Mesothelial cell of epicardium (in vitro differentiated cells): ENCODE measurements at regions not wholly inside any gene's neighbourhood (a gene's known extent, or its start where the extent isn't known, plus 50 kb on each side); places are given as distances from the start of the nearest gene placed in this dataset.

Experiments used
- DNase-seq, 2 experiments: peaks; one replicate each; pipeline ENCODE4 v3.0.0; 2021; ENCODE audit warnings: low spot score in 2 of 2; ENCODE audit not compliant: unreplicated experiment in 2 of 2
- H3K27ac Mint-ChIP-seq: 2 replicates; pipeline ENCODE4 v1.8.0; 2021; ENCODE audit warnings: mixed read lengths
- H3K27me3 Mint-ChIP-seq: 2 replicates; pipeline ENCODE4 v1.8.0; 2021; ENCODE audit warnings: low read depth, mixed read lengths
- H3K36me3 Mint-ChIP-seq: 2 replicates; pipeline ENCODE4 v1.8.0; 2021; ENCODE audit warnings: mixed read lengths
- H3K4me1 Mint-ChIP-seq: 2 replicates; pipeline ENCODE4 v1.8.0; 2021; ENCODE audit warnings: mixed read lengths
- H3K4me3 Mint-ChIP-seq: 2 replicates; pipeline ENCODE4 v1.8.0; 2021; ENCODE audit warnings: mild to moderate bottlenecking, moderate library complexity, mixed read lengths
- H3K9me3 Mint-ChIP-seq: 2 replicates; pipeline ENCODE4 v1.8.0; 2021; ENCODE audit warnings: mixed read lengths
- TF ChIP-seq, protein P1 (sequence below): fragments of 200-600 bp; sonication (generic); IDR thresholded peaks from one replicate; pipeline ENCODE4 v1.5.0; 2021; ENCODE audit warnings: antibody characterized with exemption; ENCODE audit not compliant: unreplicated experiment

DNA sequence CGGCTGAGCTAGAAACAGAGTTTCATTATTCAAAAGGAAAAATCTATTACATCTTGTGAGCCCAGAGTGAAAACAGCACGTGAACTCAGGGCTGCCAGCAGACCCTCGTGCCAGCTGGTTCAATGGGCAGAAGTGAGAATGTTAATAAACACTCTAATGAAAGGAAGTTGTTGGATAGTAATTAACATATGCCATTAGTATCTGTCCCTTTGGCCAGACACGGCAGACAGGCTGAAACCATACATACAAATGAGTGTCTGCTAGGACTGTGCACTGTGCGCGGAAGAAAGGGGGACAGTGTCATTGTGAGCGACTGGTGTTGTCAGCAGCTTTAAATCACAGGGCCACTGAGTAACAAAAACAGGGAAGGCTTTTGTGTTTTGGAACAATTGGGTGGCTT is 121.9 kb upstream of the TSC22D1 start:
- TF ChIP-seq, protein P1, sequence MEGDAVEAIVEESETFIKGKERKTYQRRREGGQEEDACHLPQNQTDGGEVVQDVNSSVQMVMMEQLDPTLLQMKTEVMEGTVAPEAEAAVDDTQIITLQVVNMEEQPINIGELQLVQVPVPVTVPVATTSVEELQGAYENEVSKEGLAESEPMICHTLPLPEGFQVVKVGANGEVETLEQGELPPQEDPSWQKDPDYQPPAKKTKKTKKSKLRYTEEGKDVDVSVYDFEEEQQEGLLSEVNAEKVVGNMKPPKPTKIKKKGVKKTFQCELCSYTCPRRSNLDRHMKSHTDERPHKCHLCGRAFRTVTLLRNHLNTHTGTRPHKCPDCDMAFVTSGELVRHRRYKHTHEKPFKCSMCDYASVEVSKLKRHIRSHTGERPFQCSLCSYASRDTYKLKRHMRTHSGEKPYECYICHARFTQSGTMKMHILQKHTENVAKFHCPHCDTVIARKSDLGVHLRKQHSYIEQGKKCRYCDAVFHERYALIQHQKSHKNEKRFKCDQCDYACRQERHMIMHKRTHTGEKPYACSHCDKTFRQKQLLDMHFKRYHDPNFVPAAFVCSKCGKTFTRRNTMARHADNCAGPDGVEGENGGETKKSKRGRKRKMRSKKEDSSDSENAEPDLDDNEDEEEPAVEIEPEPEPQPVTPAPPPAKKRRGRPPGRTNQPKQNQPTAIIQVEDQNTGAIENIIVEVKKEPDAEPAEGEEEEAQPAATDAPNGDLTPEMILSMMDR, result no peak
- Mint-ChIP-seq H3K27me3 (no peaks in the 10 kb centered on the region), H3K27ac (no peak overlapping the region), H3K4me3 (no peak overlapping the region), H3K9me3 (no peaks in the 10 kb centered on the region), H3K36me3 (no peaks in the 10 kb centered on the region), H3K4me1 (no peaks in the 10 kb centered on the region)
- no peak for DNase-seq

DNA sequence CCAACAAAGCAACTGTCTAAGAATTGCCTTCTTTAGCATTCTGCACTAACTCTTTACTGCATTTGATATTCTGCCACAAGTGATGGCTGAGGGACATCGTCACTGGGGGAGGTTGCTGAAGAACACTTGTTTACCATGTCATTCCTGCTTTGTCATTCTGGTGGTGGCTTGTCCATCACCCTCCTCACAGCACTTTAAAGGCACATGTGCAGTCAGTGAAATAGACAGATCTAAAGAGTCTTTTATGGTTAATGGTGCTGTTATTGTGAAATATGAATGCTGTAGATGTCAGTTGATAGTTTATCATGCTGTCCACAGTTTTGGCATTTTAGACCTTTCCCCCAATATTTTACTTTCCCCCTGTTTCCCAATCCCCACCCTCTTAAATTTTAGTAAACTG is 120.9 kb upstream of the TSC22D1 start:
- TF ChIP-seq, protein P1, result no peak
- no peak overlapping the region for H3K4me3 Mint-ChIP-seq
- H3K27me3 Mint-ChIP-seq, result no peaks in the 10 kb centered on the region
- no peaks in the 10 kb centered on the region for H3K4me1 Mint-ChIP-seq
- H3K9me3 Mint-ChIP-seq, result no peaks in the 10 kb centered on the region
- DNase-seq, result no peak
- no peaks in the 10 kb centered on the region for H3K36me3 Mint-ChIP-seq
- H3K27ac Mint-ChIP-seq, result no peak overlapping the region

DNA sequence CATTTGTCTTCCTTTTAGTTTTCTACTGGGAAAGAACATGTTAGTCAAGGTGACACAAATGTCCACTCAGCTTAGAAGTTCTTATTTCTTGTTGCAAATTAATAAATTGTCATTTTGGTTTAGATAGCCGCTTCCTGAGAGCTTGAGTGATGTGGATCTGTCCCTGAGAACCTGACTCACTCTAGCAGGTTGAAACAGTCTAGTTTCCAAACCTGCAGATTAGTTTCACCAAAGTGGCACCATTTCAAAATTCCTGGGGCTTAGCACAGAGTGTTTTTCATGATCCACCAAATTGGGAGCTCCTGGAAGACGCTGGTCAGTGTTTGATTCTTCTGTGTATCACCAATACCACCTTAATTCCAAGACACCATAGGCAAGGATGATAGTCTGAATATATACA is 119.4 kb upstream of the TSC22D1 start:
- no peaks in the 10 kb centered on the region for H3K4me1 Mint-ChIP-seq
- DNase-seq, result no peak
- no peaks in the 10 kb centered on the region for H3K36me3 Mint-ChIP-seq
- TF ChIP-seq, protein P1, result no peak
- H3K4me3 Mint-ChIP-seq, result no peak overlapping the region
- no peaks in the 10 kb centered on the region for H3K27me3 Mint-ChIP-seq
- H3K27ac Mint-ChIP-seq, result no peak overlapping the region
- H3K9me3 Mint-ChIP-seq, result no peaks in the 10 kb centered on the region

DNA sequence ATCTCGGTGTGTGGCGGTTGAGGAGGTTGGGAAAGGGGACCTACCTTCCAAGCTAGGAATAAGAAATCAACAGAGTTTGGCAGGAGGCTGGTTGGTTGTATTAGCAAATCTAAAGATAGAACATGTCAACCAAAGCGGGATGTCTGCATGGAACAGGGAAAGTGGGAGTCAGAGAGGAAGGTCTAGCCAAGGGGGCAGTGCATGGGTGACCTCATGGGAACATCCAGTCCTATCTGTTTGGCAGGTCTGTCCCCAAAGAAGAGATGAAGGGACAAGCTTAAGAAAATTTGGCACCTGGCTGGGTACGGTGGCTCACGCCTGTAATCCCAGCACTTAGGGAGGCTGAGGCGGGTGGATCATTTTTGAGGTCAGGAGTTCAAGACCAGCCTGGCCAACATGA is 118.7 kb upstream of the TSC22D1 start:
- H3K27me3 Mint-ChIP-seq, result no peaks in the 10 kb centered on the region
- no peak overlapping the region for H3K4me3 Mint-ChIP-seq
- TF ChIP-seq, protein P1, result no peak

DNA sequence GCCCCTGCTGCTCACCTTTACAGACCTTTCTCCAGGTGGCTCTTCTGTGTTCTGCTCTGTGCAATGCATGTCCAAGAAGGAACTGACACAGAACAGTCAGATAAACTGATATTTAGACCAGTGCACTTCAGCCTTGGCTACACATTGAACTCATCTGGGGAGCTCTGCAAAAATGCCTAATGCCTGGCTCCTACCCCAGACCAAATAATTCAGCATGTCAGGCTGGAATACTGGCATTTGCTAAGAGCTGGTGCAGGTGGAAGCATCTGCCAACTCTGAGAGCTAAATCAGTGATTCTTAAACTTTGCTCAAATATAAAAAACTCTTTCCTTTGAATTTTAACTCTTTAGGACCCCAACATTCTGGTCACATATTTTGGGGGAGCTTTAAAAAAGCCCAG is 118.2 kb upstream of the TSC22D1 start:
- no peaks in the 10 kb centered on the region for H3K27me3 Mint-ChIP-seq
- H3K27ac Mint-ChIP-seq, result no peak overlapping the region
- H3K9me3 Mint-ChIP-seq, result no peaks in the 10 kb centered on the region

More for the DNA sequence above, 118.7 kb upstream of the TSC22D1 start:
- Mint-ChIP-seq H3K27ac (no peak overlapping the region), H3K9me3 (no peaks in the 10 kb centered on the region), H3K36me3 (no peaks in the 10 kb centered on the region), H3K4me1 (no peaks in the 10 kb centered on the region)
- no peak for DNase-seq

More for the DNA sequence above, 118.2 kb upstream of the TSC22D1 start:
- TF ChIP-seq, protein P1, result no peak
- Mint-ChIP-seq H3K36me3 (no peaks in the 10 kb centered on the region), H3K4me3 (no peak overlapping the region), H3K4me1 (no peaks in the 10 kb centered on the region)
- DNase-seq, result no peak
